Glutamatergic neuron (in vitro differentiated cells): ENCODE measurements at regions not wholly inside any gene's neighbourhood (a gene's known extent, or its start where the extent isn't known, plus 50 kb on each side); places are given as distances from the start of the nearest gene placed in this dataset.

Experiments used
- DNase-seq: peaks from one replicate; pipeline ENCODE4 v3.0.0; 2022
- H3K27ac Mint-ChIP-seq: one replicate; pipeline ENCODE4 v1.8.0; 2020; ENCODE audit warnings: mild to moderate bottlenecking, mixed read lengths, inconsistent platforms; ENCODE audit not compliant: unreplicated experiment
- H3K27me3 Mint-ChIP-seq: one replicate; pipeline ENCODE4 v1.8.0; 2020; ENCODE audit warnings: mild to moderate bottlenecking, moderate library complexity, mixed read lengths, inconsistent platforms; ENCODE audit not compliant: unreplicated experiment
- H3K36me3 Mint-ChIP-seq: one replicate; pipeline ENCODE4 v1.8.0; 2020; ENCODE audit warnings: mild to moderate bottlenecking, mixed read lengths, inconsistent platforms; ENCODE audit not compliant: unreplicated experiment
- H3K4me1 Mint-ChIP-seq: one replicate; pipeline ENCODE4 v1.8.0; 2020; ENCODE audit warnings: mild to moderate bottlenecking, low read depth, mixed read lengths, inconsistent platforms; ENCODE audit not compliant: unreplicated experiment
- H3K4me3 Mint-ChIP-seq: one replicate; pipeline ENCODE4 v1.8.0; 2020; ENCODE audit warnings: mild to moderate bottlenecking, mixed read lengths, inconsistent platforms; ENCODE audit not compliant: unreplicated experiment
- H3K9me3 Mint-ChIP-seq: one replicate; pipeline ENCODE4 v1.8.0; 2020; ENCODE audit warnings: mild to moderate bottlenecking, moderate library complexity, mixed read lengths, inconsistent platforms; ENCODE audit not compliant: unreplicated experiment
- TF ChIP-seq, protein P1 (sequence below): fragments of 200-600 bp; sonication (generic); IDR thresholded peaks from one replicate; pipeline ENCODE4 v1.5.0; 2021; ENCODE audit not compliant: partially characterized antibody, unreplicated experiment

- TF ChIP-seq, protein P1, sequence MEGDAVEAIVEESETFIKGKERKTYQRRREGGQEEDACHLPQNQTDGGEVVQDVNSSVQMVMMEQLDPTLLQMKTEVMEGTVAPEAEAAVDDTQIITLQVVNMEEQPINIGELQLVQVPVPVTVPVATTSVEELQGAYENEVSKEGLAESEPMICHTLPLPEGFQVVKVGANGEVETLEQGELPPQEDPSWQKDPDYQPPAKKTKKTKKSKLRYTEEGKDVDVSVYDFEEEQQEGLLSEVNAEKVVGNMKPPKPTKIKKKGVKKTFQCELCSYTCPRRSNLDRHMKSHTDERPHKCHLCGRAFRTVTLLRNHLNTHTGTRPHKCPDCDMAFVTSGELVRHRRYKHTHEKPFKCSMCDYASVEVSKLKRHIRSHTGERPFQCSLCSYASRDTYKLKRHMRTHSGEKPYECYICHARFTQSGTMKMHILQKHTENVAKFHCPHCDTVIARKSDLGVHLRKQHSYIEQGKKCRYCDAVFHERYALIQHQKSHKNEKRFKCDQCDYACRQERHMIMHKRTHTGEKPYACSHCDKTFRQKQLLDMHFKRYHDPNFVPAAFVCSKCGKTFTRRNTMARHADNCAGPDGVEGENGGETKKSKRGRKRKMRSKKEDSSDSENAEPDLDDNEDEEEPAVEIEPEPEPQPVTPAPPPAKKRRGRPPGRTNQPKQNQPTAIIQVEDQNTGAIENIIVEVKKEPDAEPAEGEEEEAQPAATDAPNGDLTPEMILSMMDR, result no peak
- no peak for DNase-seq
- Mint-ChIP-seq H3K27ac (no peak overlapping the region), H3K4me3 (no peak overlapping the region), H3K27me3 (peaks cover 8% of the 10 kb centered on the region), H3K9me3 (no peaks in the 10 kb centered on the region), H3K36me3 (no peaks in the 10 kb centered on the region), H3K4me1 (peaks cover 10% of the 10 kb centered on the region)
Measured at GRCh38 chr13:112124141-112124540, 57.2 kb downstream of the SOX1 start.

- no peaks in the 10 kb centered on the region for H3K36me3 Mint-ChIP-seq
- no peak overlapping the region for H3K4me3 Mint-ChIP-seq
- no peak for DNase-seq
- H3K4me1 Mint-ChIP-seq, result peaks cover 10% of the 10 kb centered on the region
- TF ChIP-seq, protein P1, result no peak
- no peaks in the 10 kb centered on the region for H3K9me3 Mint-ChIP-seq
- H3K27ac Mint-ChIP-seq, result no peak overlapping the region
- no peaks in the 10 kb centered on the region for H3K27me3 Mint-ChIP-seq
Measured at GRCh38 chr13:112127564-112128330, 60.8 kb downstream of the SOX1 start.

DNA sequence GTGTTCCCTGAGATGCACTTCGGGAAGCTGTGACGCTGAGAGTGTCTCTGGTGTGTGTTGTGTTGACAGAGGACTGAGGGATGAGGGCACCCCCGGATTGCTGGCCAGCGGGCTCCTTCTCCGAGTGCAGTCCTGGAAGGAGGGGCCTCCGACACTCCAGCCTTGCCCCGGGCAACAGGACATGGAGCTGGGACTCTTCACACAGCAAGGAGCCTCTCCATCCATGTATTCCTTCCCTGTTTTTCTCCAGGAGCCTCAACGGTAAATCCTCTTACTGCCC is 61.3 kb downstream of the SOX1 start:
- no peak overlapping the region for H3K4me3 Mint-ChIP-seq
- no peaks in the 10 kb centered on the region for H3K36me3 Mint-ChIP-seq
- no peaks in the 10 kb centered on the region for H3K9me3 Mint-ChIP-seq
- no peak for DNase-seq
- TF ChIP-seq, protein P1, result no peak
- H3K4me1 Mint-ChIP-seq, result peaks cover 10% of the 10 kb centered on the region
- no peaks in the 10 kb centered on the region for H3K27me3 Mint-ChIP-seq
- H3K27ac Mint-ChIP-seq, result no peak overlapping the region

- TF ChIP-seq, protein P1, result no peak
- no peaks in the 10 kb centered on the region for H3K36me3 Mint-ChIP-seq
- no peak overlapping the region for H3K4me3 Mint-ChIP-seq
- no peaks in the 10 kb centered on the region for H3K9me3 Mint-ChIP-seq
- no peak for DNase-seq
- no peak overlapping the region for H3K27ac Mint-ChIP-seq
- H3K27me3 Mint-ChIP-seq, result no peaks in the 10 kb centered on the region
- H3K4me1 Mint-ChIP-seq, result peaks cover 2% of the 10 kb centered on the region
Measured at GRCh38 chr13:112130418-112130817, 63.5 kb downstream of the SOX1 start.

- peaks cover 2% of the 10 kb centered on the region for H3K27me3 Mint-ChIP-seq
- no peak for DNase-seq
- H3K36me3 Mint-ChIP-seq, result no peaks in the 10 kb centered on the region
- TF ChIP-seq, protein P1, result no peak
- H3K4me1 Mint-ChIP-seq, result peaks cover 2% of the 10 kb centered on the region
- no peak overlapping the region for H3K27ac Mint-ChIP-seq
- no peaks in the 10 kb centered on the region for H3K9me3 Mint-ChIP-seq
- no peak overlapping the region for H3K4me3 Mint-ChIP-seq
Measured at GRCh38 chr13:112131081-112131712, 64.2 kb downstream of the SOX1 start.
